Kidney (tissue), 13 donors: ENCODE measurements at regions not wholly inside any gene's neighbourhood (a gene's known extent, or its start where the extent isn't known, plus 50 kb on each side); places are given as distances from the start of the nearest gene placed in this dataset.

Source experiments
- DNase-seq, 5 donors: peaks; one replicate each; pipeline ENCODE4 v3.0.0-alpha.2; 2013 to 2020
- FAIRE-seq: peaks from 2 replicates; lab custom pipeline; 2012; peaks lifted over from hg19 to GRCh38; lab: Jason Lieb, UNC
- H3K27ac ChIP-seq, 2 donors: one replicate each; pipeline ENCODE4 v1.7.0; 2013; ENCODE audit warnings: low read depth in 2 of 2, low read length in 2 of 2, inconsistent platforms in 1 of 2
- H3K27me3 ChIP-seq: one replicate; pipeline ENCODE4 v1.7.1; 2013; ENCODE audit warnings: low read length, inconsistent platforms; ENCODE audit not compliant: control insufficient read depth, insufficient read depth
- H3K36me3 ChIP-seq, 3 donors: one replicate each; pipeline versions ENCODE4 v1.7.0 to v1.7.1; 2013; ENCODE audit warnings: low read length in 3 of 3, control low read depth in 1 of 3, inconsistent platforms in 1 of 3; ENCODE audit not compliant: insufficient read depth in 3 of 3, control insufficient read depth in 2 of 3
- H3K4me1 ChIP-seq, 3 donors: one replicate each; pipeline versions ENCODE4 v1.7.0 to v1.7.1; 2013; ENCODE audit warnings: low read length in 3 of 3, inconsistent platforms in 1 of 3, low read depth in 1 of 3; ENCODE audit not compliant: control insufficient read depth in 2 of 3, insufficient read depth in 2 of 3
- H3K4me3 ChIP-seq, 3 donors: one replicate each; pipeline versions ENCODE4 v1.7.0 to v1.8.1; 2013; ENCODE audit warnings: low read length in 3 of 3, control low read depth in 1 of 3, inconsistent platforms in 1 of 3
- H3K9ac ChIP-seq, 3 donors: one replicate each; pipeline versions ENCODE4 v1.7.0 to v1.7.1; 2013; ENCODE audit warnings: low read length in 3 of 3, control low read depth in 1 of 3, inconsistent platforms in 1 of 3
- H3K9me3 ChIP-seq, 3 donors: one replicate each; pipeline versions ENCODE4 v1.7.0 to v1.7.1; 2013; ENCODE audit warnings: low read length in 3 of 3, control low read depth in 1 of 3, inconsistent platforms in 1 of 3; ENCODE audit not compliant: control insufficient read depth in 2 of 3, insufficient read depth in 1 of 3
- CTCF ChIP-seq: IDR thresholded peaks from 3 replicates; pipeline ENCODE4 v1.5.1; 2012; ENCODE audit warnings: mild to moderate bottlenecking, moderate library complexity, borderline replicate concordance; ENCODE audit not compliant: insufficient read depth; ENCODE audit errors: extremely low read depth
- intact Hi-C: fragments of 100-400 bp; cut with DNase I; formaldehyde crosslinking; loops from one replicate; pipeline ENCODE4 v1.11.1; 2022
- donor health status: control.
- donor health status: control.
- donor health status: control.
- donor health status: control.
- donor health status: control.
- donor health status: DM: yes; HTN: yes; CAD: no.
- donor health status: Normal renal cell carcinoma (clear cell type).

GRCh38 chr4:145352438-145353145 is 129.1 kb upstream of the SMAD1 start:
- no peaks in the 10 kb centered on the region for H3K27me3 ChIP-seq
- no peaks in the 10 kb centered on the region for H3K4me1 ChIP-seq
- H3K27ac ChIP-seq: no peak overlapping the region
- no peaks in the 10 kb centered on the region for H3K36me3 ChIP-seq
- DNase-seq: no peak
- intact Hi-C loops: no loop called here
- no peak overlapping the region for H3K9ac ChIP-seq
- no peak overlapping the region for H3K4me3 ChIP-seq
- H3K9me3 ChIP-seq: no peaks in the 10 kb centered on the region
- TF ChIP-seq CTCF: no peak
- FAIRE-seq: no peak

- H3K4me3 ChIP-seq: no peak overlapping the region
- H3K4me1 ChIP-seq: no peaks in the 10 kb centered on the region
- intact Hi-C loops: no loop called here
- no peak overlapping the region for H3K9ac ChIP-seq
- H3K27me3 ChIP-seq: no peaks in the 10 kb centered on the region
- H3K9me3 ChIP-seq: no peaks in the 10 kb centered on the region
- no peak for DNase-seq
- H3K27ac ChIP-seq: no peak overlapping the region
- TF ChIP-seq CTCF: no peak
- no peak for FAIRE-seq
- no peaks in the 10 kb centered on the region for H3K36me3 ChIP-seq
Measured at GRCh38 chr4:145351922-145352321, 129.7 kb upstream of the SMAD1 start.

- FAIRE-seq (no peak), DNase-seq (no peak)
- Histone ChIP-seq H3K4me1 (no peaks in the 10 kb centered on the region), H3K9me3 (no peaks in the 10 kb centered on the region), H3K27ac (no peak overlapping the region), H3K9ac (no peak overlapping the region), H3K36me3 (no peaks in the 10 kb centered on the region), H3K4me3 (no peak overlapping the region), H3K27me3 (no peaks in the 10 kb centered on the region)
- intact Hi-C loops: no loop called here
- TF ChIP-seq CTCF: no peak
Measured at GRCh38 chr4:145351162-145351561, 130.5 kb upstream of the SMAD1 start.

GRCh38 chr4:145348291-145348690 is 133.4 kb upstream of the SMAD1 start:
- no peak for TF ChIP-seq CTCF
- DNase-seq: peak in 1 of 5 donors; percentile 17
- no peaks in the 10 kb centered on the region for H3K9me3 ChIP-seq
- no peak overlapping the region for H3K27ac ChIP-seq
- intact Hi-C loops: no loop called here
- H3K4me3 ChIP-seq: no peak overlapping the region
- H3K4me1 ChIP-seq: no peaks in the 10 kb centered on the region
- no peaks in the 10 kb centered on the region for H3K36me3 ChIP-seq
- H3K9ac ChIP-seq: no peak overlapping the region
- no peaks in the 10 kb centered on the region for H3K27me3 ChIP-seq
- no peak for FAIRE-seq
